Activated T-helper 17 cell treated with anti-CD3 and anti-CD28 coated beads, Interleukin-2, amount 50 U/mL, for 72 hours (primary cell): ENCODE measurements at regions not wholly inside any gene's neighbourhood (a gene's known extent, or its start where the extent isn't known, plus 50 kb on each side); places are given as distances from the start of the nearest gene placed in this dataset.

Experiments
- ATAC-seq: fragments of 150-1000 bp; cut with Tn5 transposase; replicated peaks from 2 replicates; pipeline ENCODE4 v1.10.0; 2021; ENCODE audit warnings: mild to moderate bottlenecking, moderate library complexity
- H3K27ac Mint-ChIP-seq: one replicate; pipeline ENCODE4 v1.8.0; 2022; ENCODE audit warnings: mixed read lengths
- H3K27me3 Mint-ChIP-seq: one replicate; pipeline ENCODE4 v1.8.0; 2022; ENCODE audit warnings: mixed read lengths
- H3K36me3 Mint-ChIP-seq: one replicate; pipeline ENCODE4 v1.8.0; 2022; ENCODE audit warnings: low read depth, mild to moderate bottlenecking, mixed read lengths
- H3K4me1 Mint-ChIP-seq: one replicate; pipeline ENCODE4 v1.8.0; 2022; ENCODE audit warnings: mixed read lengths
- H3K4me3 Mint-ChIP-seq: one replicate; pipeline ENCODE4 v1.8.0; 2022; ENCODE audit warnings: mild to moderate bottlenecking, mixed read lengths
- H3K9me3 Mint-ChIP-seq: one replicate; pipeline ENCODE4 v1.8.0; 2022; ENCODE audit warnings: mixed read lengths

- Mint-ChIP-seq H3K4me1 (no peaks in the 10 kb centered on the region), H3K27ac (no peak overlapping the region), H3K9me3 (no peaks in the 10 kb centered on the region), H3K4me3 (no peak overlapping the region), H3K36me3 (no peaks in the 10 kb centered on the region), H3K27me3 (peaks cover 4% of the 10 kb centered on the region)
- ATAC-seq = no peak
Observed at GRCh38 chr6:104632588-104632987, 227.1 kb downstream of the HACE1 start.

GRCh38 chr6:104630955-104631354 lies 228.8 kb downstream of the HACE1 start:
- H3K9me3 Mint-ChIP-seq = no peaks in the 10 kb centered on the region

GRCh38 chr6:104630522-104630921 lies 229.2 kb downstream of the HACE1 start:
- H3K4me1 Mint-ChIP-seq = no peaks in the 10 kb centered on the region
- no peak for ATAC-seq
- H3K27ac Mint-ChIP-seq = no peak overlapping the region
- H3K36me3 Mint-ChIP-seq = no peaks in the 10 kb centered on the region
- peaks cover 9% of the 10 kb centered on the region for H3K27me3 Mint-ChIP-seq
- H3K4me3 Mint-ChIP-seq = no peak overlapping the region
- no peaks in the 10 kb centered on the region for H3K9me3 Mint-ChIP-seq

More at GRCh38 chr6:104630955-104631354, 228.8 kb downstream of the HACE1 start:
- no peaks in the 10 kb centered on the region for H3K4me1 Mint-ChIP-seq
- H3K4me3 Mint-ChIP-seq = no peak overlapping the region
- no peaks in the 10 kb centered on the region for H3K36me3 Mint-ChIP-seq
- peaks cover 9% of the 10 kb centered on the region for H3K27me3 Mint-ChIP-seq
- no peak for ATAC-seq
- no peak overlapping the region for H3K27ac Mint-ChIP-seq

- Mint-ChIP-seq H3K9me3 (no peaks in the 10 kb centered on the region), H3K4me3 (no peak overlapping the region), H3K27ac (no peak overlapping the region), H3K36me3 (no peaks in the 10 kb centered on the region), H3K4me1 (no peaks in the 10 kb centered on the region), H3K27me3 (peaks cover 9% of the 10 kb centered on the region)
- ATAC-seq = no peak
Observed at GRCh38 chr6:104629826-104630225, 229.9 kb downstream of the HACE1 start.

GRCh38 chr6:104625536-104625935 lies 234.2 kb downstream of the HACE1 start:
- H3K9me3 Mint-ChIP-seq = no peaks in the 10 kb centered on the region
- H3K4me1 Mint-ChIP-seq = peaks cover 4% of the 10 kb centered on the region
- no peak overlapping the region for H3K4me3 Mint-ChIP-seq
- no peak for ATAC-seq
- H3K36me3 Mint-ChIP-seq = no peaks in the 10 kb centered on the region
- H3K27me3 Mint-ChIP-seq = peaks cover 9% of the 10 kb centered on the region
- H3K27ac Mint-ChIP-seq = no peak overlapping the region

GRCh38 chr6:104623052-104623690 lies 236.5 kb downstream of the HACE1 start:
- H3K36me3 Mint-ChIP-seq = no peaks in the 10 kb centered on the region
- no peak for ATAC-seq
- no peaks in the 10 kb centered on the region for H3K9me3 Mint-ChIP-seq
- peaks cover 5% of the 10 kb centered on the region for H3K27me3 Mint-ChIP-seq
- peaks cover 4% of the 10 kb centered on the region for H3K4me1 Mint-ChIP-seq
- H3K27ac Mint-ChIP-seq = no peak overlapping the region
- H3K4me3 Mint-ChIP-seq = peak overlapping the region; percentile 42

GRCh38 chr6:104621396-104621795 lies 238.3 kb downstream of the HACE1 start:
- H3K4me1 Mint-ChIP-seq = peaks cover 4% of the 10 kb centered on the region
- no peak overlapping the region for H3K4me3 Mint-ChIP-seq
- H3K27ac Mint-ChIP-seq = no peak overlapping the region
- H3K27me3 Mint-ChIP-seq = no peaks in the 10 kb centered on the region
- H3K9me3 Mint-ChIP-seq = no peaks in the 10 kb centered on the region
- ATAC-seq = no peak
- H3K36me3 Mint-ChIP-seq = no peaks in the 10 kb centered on the region

- Mint-ChIP-seq H3K4me1 (no peaks in the 10 kb centered on the region), H3K36me3 (no peaks in the 10 kb centered on the region), H3K27ac (no peak overlapping the region), H3K9me3 (no peaks in the 10 kb centered on the region), H3K27me3 (no peaks in the 10 kb centered on the region), H3K4me3 (no peak overlapping the region)
- no peak for ATAC-seq
Observed at GRCh38 chr6:104617591-104617990, 242.1 kb downstream of the HACE1 start.

GRCh38 chr6:104614394-104614793 lies 245.3 kb downstream of the HACE1 start:
- H3K4me3 Mint-ChIP-seq = no peak overlapping the region
- H3K9me3 Mint-ChIP-seq = no peaks in the 10 kb centered on the region
- ATAC-seq = no peak
- no peaks in the 10 kb centered on the region for H3K36me3 Mint-ChIP-seq
- no peaks in the 10 kb centered on the region for H3K27me3 Mint-ChIP-seq
- H3K27ac Mint-ChIP-seq = no peak overlapping the region
- H3K4me1 Mint-ChIP-seq = no peaks in the 10 kb centered on the region

- Mint-ChIP-seq H3K4me3 (no peak overlapping the region), H3K4me1 (no peaks in the 10 kb centered on the region), H3K27me3 (peaks cover 4% of the 10 kb centered on the region), H3K36me3 (no peaks in the 10 kb centered on the region), H3K27ac (no peak overlapping the region), H3K9me3 (no peaks in the 10 kb centered on the region)
- ATAC-seq = peak; percentile 23
Observed at GRCh38 chr6:104613416-104614001, 246.2 kb downstream of the HACE1 start.

- no peak for ATAC-seq
- H3K4me1 Mint-ChIP-seq = no peaks in the 10 kb centered on the region
- no peaks in the 10 kb centered on the region for H3K36me3 Mint-ChIP-seq
- H3K9me3 Mint-ChIP-seq = no peaks in the 10 kb centered on the region
- H3K27me3 Mint-ChIP-seq = peaks cover 4% of the 10 kb centered on the region
- no peak overlapping the region for H3K27ac Mint-ChIP-seq
- no peak overlapping the region for H3K4me3 Mint-ChIP-seq
Observed at GRCh38 chr6:104612541-104612940, 247.2 kb downstream of the HACE1 start.

- no peaks in the 10 kb centered on the region for H3K9me3 Mint-ChIP-seq
- H3K4me3 Mint-ChIP-seq = no peak overlapping the region
- H3K36me3 Mint-ChIP-seq = no peaks in the 10 kb centered on the region
- peaks cover 4% of the 10 kb centered on the region for H3K27me3 Mint-ChIP-seq
- H3K27ac Mint-ChIP-seq = no peak overlapping the region
- ATAC-seq = no peak
- no peaks in the 10 kb centered on the region for H3K4me1 Mint-ChIP-seq
Observed at GRCh38 chr6:104608101-104608500, 251.6 kb downstream of the HACE1 start.

- H3K9me3 Mint-ChIP-seq = no peaks in the 10 kb centered on the region
- peaks cover 4% of the 10 kb centered on the region for H3K27me3 Mint-ChIP-seq
- H3K36me3 Mint-ChIP-seq = no peaks in the 10 kb centered on the region
- H3K4me3 Mint-ChIP-seq = no peak overlapping the region
- H3K27ac Mint-ChIP-seq = no peak overlapping the region
- ATAC-seq = peak; percentile 71
- H3K4me1 Mint-ChIP-seq = no peaks in the 10 kb centered on the region
Observed at GRCh38 chr6:104607501-104607900, 252.2 kb downstream of the HACE1 start.

GRCh38 chr6:104606361-104606760 lies 253.4 kb downstream of the HACE1 start:
- no peak for ATAC-seq
- no peaks in the 10 kb centered on the region for H3K36me3 Mint-ChIP-seq
- no peaks in the 10 kb centered on the region for H3K9me3 Mint-ChIP-seq
- H3K4me1 Mint-ChIP-seq = no peaks in the 10 kb centered on the region
- no peak overlapping the region for H3K27ac Mint-ChIP-seq
- no peak overlapping the region for H3K4me3 Mint-ChIP-seq
- peaks cover 4% of the 10 kb centered on the region for H3K27me3 Mint-ChIP-seq

- ATAC-seq = no peak
- H3K9me3 Mint-ChIP-seq = no peaks in the 10 kb centered on the region
- H3K4me1 Mint-ChIP-seq = no peaks in the 10 kb centered on the region
- peaks cover 4% of the 10 kb centered on the region for H3K27me3 Mint-ChIP-seq
- no peak overlapping the region for H3K27ac Mint-ChIP-seq
- H3K36me3 Mint-ChIP-seq = no peaks in the 10 kb centered on the region
- H3K4me3 Mint-ChIP-seq = no peak overlapping the region
Observed at GRCh38 chr6:104604685-104605084, 255.0 kb downstream of the HACE1 start.
